Liver (tissue), 3 donors: ENCODE measurements at regions not wholly inside any gene's neighbourhood (a gene's known extent, or its start where the extent isn't known, plus 50 kb on each side); places are given as distances from the start of the nearest gene placed in this dataset.

Source experiments
- FOXA1 ChIP-seq: IDR thresholded peaks from 2 replicates; pipeline ENCODE4 v1.6.1; 2016; ENCODE audit warnings: antibody characterized with exemption
- GABPA ChIP-seq, 2 donors: IDR thresholded peaks in 1 of 2; conservative IDR thresholded peaks in 1 of 2; 2 replicates each; pipeline ENCODE4 v1.6.1; 2016; ENCODE audit warnings: antibody characterized with exemption in 2 of 2, mild to moderate bottlenecking in 1 of 2, moderate library complexity in 1 of 2
- RAD21 ChIP-seq, 2 donors: IDR thresholded peaks; 2 replicates each; pipeline ENCODE4 v1.6.1; 2016; ENCODE audit warnings: antibody characterized with exemption in 2 of 2, mild to moderate bottlenecking in 2 of 2
- SP1 ChIP-seq: IDR thresholded peaks from 2 replicates; pipeline ENCODE4 v1.6.1; 2018; ENCODE audit warnings: antibody characterized with exemption, mild to moderate bottlenecking
- TF ChIP-seq, protein P1 (sequence below): fragments of 150-350 bp; IDR thresholded peaks from 2 replicates; pipeline ENCODE4 v1.5.1; 2017; ENCODE audit warnings: improper control_type of control experiment, low read depth, low read length; ENCODE audit not compliant: missing input control
- TF ChIP-seq, protein P2 (sequence below): IDR thresholded peaks from 2 replicates; pipeline ENCODE4 v1.6.1; 2016; ENCODE audit warnings: antibody characterized with exemption, mild to moderate bottlenecking
- donor health status: healthy.
- donor health status: healthy.

DNA sequence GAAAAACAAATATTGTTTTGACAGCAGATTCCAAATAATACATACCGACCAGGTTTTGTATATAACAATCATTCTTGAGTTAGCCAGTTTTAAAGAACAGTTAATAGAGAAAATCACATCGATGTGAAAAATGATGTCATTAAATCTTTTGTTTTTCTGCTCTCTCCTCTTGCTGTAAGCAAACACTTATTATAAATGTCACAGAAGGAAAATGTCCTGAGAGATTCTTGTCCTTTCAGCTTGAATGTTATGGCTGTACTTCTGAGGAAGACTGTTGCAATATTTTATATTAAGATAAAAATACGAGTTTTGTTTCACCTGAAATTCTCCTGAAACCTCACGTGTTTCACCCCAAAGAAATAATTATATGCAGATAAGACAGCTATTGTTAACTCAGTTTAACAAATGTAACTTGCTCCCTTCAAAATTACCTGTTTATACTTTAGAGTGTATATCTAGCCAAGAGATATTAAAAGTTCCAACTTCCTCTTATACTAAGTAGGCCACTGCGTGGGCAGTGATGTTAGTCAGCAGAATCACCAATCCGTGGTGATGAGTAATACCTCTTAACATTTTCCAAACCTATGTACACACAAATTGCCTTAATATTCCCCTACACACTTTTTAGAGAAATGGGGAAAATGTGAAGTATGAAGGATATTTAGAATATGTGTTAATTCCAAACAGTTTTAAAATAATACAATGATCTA lies 1111.4 kb upstream of the CITED2 start:
- TF ChIP-seq, protein P1, sequence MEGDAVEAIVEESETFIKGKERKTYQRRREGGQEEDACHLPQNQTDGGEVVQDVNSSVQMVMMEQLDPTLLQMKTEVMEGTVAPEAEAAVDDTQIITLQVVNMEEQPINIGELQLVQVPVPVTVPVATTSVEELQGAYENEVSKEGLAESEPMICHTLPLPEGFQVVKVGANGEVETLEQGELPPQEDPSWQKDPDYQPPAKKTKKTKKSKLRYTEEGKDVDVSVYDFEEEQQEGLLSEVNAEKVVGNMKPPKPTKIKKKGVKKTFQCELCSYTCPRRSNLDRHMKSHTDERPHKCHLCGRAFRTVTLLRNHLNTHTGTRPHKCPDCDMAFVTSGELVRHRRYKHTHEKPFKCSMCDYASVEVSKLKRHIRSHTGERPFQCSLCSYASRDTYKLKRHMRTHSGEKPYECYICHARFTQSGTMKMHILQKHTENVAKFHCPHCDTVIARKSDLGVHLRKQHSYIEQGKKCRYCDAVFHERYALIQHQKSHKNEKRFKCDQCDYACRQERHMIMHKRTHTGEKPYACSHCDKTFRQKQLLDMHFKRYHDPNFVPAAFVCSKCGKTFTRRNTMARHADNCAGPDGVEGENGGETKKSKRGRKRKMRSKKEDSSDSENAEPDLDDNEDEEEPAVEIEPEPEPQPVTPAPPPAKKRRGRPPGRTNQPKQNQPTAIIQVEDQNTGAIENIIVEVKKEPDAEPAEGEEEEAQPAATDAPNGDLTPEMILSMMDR, result no peak
- TF ChIP-seq SP1 (no peak), GABPA (IDR thresholded peaks at IDR 0.05 in 1 of 2, conservative IDR thresholded peaks at IDR 0.05 in 1 of 2) (no peak), RAD21 (IDR thresholded peaks at IDR 0.05) (no peak), FOXA1 (no peak)
- TF ChIP-seq, protein P2, sequence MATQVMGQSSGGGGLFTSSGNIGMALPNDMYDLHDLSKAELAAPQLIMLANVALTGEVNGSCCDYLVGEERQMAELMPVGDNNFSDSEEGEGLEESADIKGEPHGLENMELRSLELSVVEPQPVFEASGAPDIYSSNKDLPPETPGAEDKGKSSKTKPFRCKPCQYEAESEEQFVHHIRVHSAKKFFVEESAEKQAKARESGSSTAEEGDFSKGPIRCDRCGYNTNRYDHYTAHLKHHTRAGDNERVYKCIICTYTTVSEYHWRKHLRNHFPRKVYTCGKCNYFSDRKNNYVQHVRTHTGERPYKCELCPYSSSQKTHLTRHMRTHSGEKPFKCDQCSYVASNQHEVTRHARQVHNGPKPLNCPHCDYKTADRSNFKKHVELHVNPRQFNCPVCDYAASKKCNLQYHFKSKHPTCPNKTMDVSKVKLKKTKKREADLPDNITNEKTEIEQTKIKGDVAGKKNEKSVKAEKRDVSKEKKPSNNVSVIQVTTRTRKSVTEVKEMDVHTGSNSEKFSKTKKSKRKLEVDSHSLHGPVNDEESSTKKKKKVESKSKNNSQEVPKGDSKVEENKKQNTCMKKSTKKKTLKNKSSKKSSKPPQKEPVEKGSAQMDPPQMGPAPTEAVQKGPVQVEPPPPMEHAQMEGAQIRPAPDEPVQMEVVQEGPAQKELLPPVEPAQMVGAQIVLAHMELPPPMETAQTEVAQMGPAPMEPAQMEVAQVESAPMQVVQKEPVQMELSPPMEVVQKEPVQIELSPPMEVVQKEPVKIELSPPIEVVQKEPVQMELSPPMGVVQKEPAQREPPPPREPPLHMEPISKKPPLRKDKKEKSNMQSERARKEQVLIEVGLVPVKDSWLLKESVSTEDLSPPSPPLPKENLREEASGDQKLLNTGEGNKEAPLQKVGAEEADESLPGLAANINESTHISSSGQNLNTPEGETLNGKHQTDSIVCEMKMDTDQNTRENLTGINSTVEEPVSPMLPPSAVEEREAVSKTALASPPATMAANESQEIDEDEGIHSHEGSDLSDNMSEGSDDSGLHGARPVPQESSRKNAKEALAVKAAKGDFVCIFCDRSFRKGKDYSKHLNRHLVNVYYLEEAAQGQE, result no peak
